ENCODE measurements at regions not wholly inside any gene's neighbourhood (a gene's known extent, or its start where the extent isn't known, plus 50 kb on each side); places are given as distances from the start of the nearest gene placed in this dataset.

GRCh38 chr15:98485451-98485850, 162.9 kb upstream of the IGF1R start (continued):
- TF ChIP-seq REST (IDR thresholded peaks at IDR 0.05; ENCODE audit: low read depth): no peak
- TF ChIP-seq SIN3A (IDR thresholded peaks at IDR 0.05; ENCODE audit: low read depth): no peak
- no peak for TF ChIP-seq ZNF274 (IDR thresholded peaks at IDR 0.05; ENCODE audit: low read depth, low read length)
- no peak for TF ChIP-seq JUND (IDR thresholded peaks at IDR 0.05)

GRCh38 chr15:98493966-98494511, 154.3 kb upstream of the IGF1R start:
- H3K9me3 ChIP-seq (ENCODE audit: control insufficient read depth in 1 of 2, insufficient read depth in 1 of 2, low read depth in 1 of 2, low read length in 2 of 2): no peaks in the 10 kb centered on the region
- H3K9ac ChIP-seq (ENCODE audit: low read length): no peak overlapping the region
- DNase-seq (ENCODE audit: low read depth, low spot score) (no peak), ATAC-seq (no peak)
- POLR2A ChIA-PET: interaction anchor here (0.7 kb wide), 1 partner anchor 26 kb away, joined by 3 read pairs; no protein-coding TSS in a partner anchor
- RAD21 ChIA-PET (ENCODE audit: low non-redundant PET in 1 of 2, low total read pairs in 2 of 2, uncharacterized antibody in 2 of 2, unreplicated experiment in 2 of 2): no interaction called here
- no peaks in the 10 kb centered on the region for H3K4me1 ChIP-seq (ENCODE audit: control insufficient read depth in 1 of 2, insufficient read depth in 2 of 2, low read length in 2 of 2)
- H3K4me2 ChIP-seq (ENCODE audit: low read length): no peak overlapping the region
- no TSS peak for BruUV-seq (replicated peaks)
- H3K79me2 ChIP-seq (ENCODE audit: insufficient read depth, low read length): no peaks in the 10 kb centered on the region
- no peaks in the 10 kb centered on the region for H3K9me2 ChIP-seq (ENCODE audit: insufficient read depth)
- H3K4me3 ChIP-seq (replicated peaks in 1 of 2; ENCODE audit: low read depth in 1 of 2, low read length in 2 of 2): no peak overlapping the region
- H3K27me3 ChIP-seq (ENCODE audit: insufficient read depth, low read length): peaks cover 5% of the 10 kb centered on the region; the same call in 1 of the 2 replicates
- no peak overlapping the region for H3K27ac ChIP-seq (ENCODE audit: low read depth, low read length)
- intact Hi-C loops (cut with micrococcal nuclease): no loop called here
- no peaks in the 10 kb centered on the region for H3K36me3 ChIP-seq (ENCODE audit: control insufficient read depth in 1 of 2, insufficient read depth in 2 of 2, low read length in 2 of 2)
- no peak overlapping the region for H2AFZ ChIP-seq (ENCODE audit: low read depth, low read length, poor library complexity, severe bottlenecking)
- CTCF ChIA-PET: no interaction called here
- no peak for TF ChIP-seq CTCF (IDR thresholded peaks at IDR 0.05 in 2 of 3, conservative IDR thresholded peaks at IDR 0.05 in 1 of 3; ENCODE audit: borderline replicate concordance in 1 of 3, insufficient read depth in 1 of 3, low read depth in 2 of 3, low read length in 2 of 3)
- no peak for TF ChIP-seq SIN3A (IDR thresholded peaks at IDR 0.05; ENCODE audit: low read depth)
- no peak for TF ChIP-seq RAD21 (IDR thresholded peaks at IDR 0.05; ENCODE audit: low read depth)
- no peak for TF ChIP-seq CBX3 (IDR thresholded peaks at IDR 0.05; ENCODE audit: low read depth)
- no peaks in the 10 kb centered on the region for H4K20me1 ChIP-seq (ENCODE audit: insufficient read depth)
